ENCODE measurements at regions not wholly inside any gene's neighbourhood (a gene's known extent, or its start where the extent isn't known, plus 50 kb on each side); places are given as distances from the start of the nearest gene placed in this dataset.

GRCh38 chr5:4479426-4479825, 660.7 kb upstream of the ADAMTS16 start:
- FAIRE-seq (no peak), DNase-seq (ENCODE audit: low read depth, low spot score) (no peak)
- H4K20me1 ChIP-seq (replicated peaks; ENCODE audit: control insufficient read depth, extremely low read depth, insufficient read depth, low read length), result no peaks in the 10 kb centered on the region
- dilution Hi-C loops (cut with MboI; ENCODE audit: extremely low pct_ligation_motif_present, low sequenced_read_pairs) (no loop called here), intact Hi-C loops (cut with micrococcal nuclease) (no loop called here)
- H3K9me3 ChIP-seq (replicated peaks; ENCODE audit: control insufficient read depth, insufficient read depth, low read length), result peaks cover 12% of the 10 kb centered on the region
- H3K9me1 ChIP-seq (replicated peaks; ENCODE audit: control insufficient read depth, extremely low read depth, insufficient read depth, low read length), result no peaks in the 10 kb centered on the region
- CTCF ChIA-PET, result no interaction called here
- no peak overlapping the region for H2AFZ ChIP-seq (ENCODE audit: low read depth, low read length)
- TF ChIP-seq MAX (IDR thresholded peaks at IDR 0.05; ENCODE audit: insufficient read depth, insufficient read length) (no peak), EZH2 (IDR thresholded peaks at IDR 0.05; ENCODE audit: borderline replicate concordance, low read depth, low read length, severe bottlenecking) (no peak), FOS (IDR thresholded peaks at IDR 0.05; ENCODE audit: borderline replicate concordance, insufficient read depth, low read length) (no peak), MYC (IDR thresholded peaks at IDR 0.05; ENCODE audit: low read depth, low read length) (no peak), POLR2AphosphoS5 (IDR thresholded peaks at IDR 0.05; ENCODE audit: insufficient read depth, low read depth, low read length) (no peak), POLR2A (IDR thresholded peaks at IDR 0.05; ENCODE audit: low read depth, low read length) (no peak), GATA2 (IDR thresholded peaks at IDR 0.05; ENCODE audit: insufficient read depth, insufficient read length, low read depth, low read length) (no peak), JUN (IDR thresholded peaks at IDR 0.05; ENCODE audit: borderline replicate concordance, insufficient read depth, insufficient read length, low read depth) (no peak), CTCF (IDR thresholded peaks at IDR 0.05; ENCODE audit: extremely low read depth in 1 of 2, insufficient read depth in 1 of 2, low read depth in 1 of 2, low read length in 2 of 2) (no peak)
- H3K27ac ChIP-seq (ENCODE audit: insufficient read depth, low read depth, low read length), result no peak overlapping the region
- no peaks in the 10 kb centered on the region for H3K79me2 ChIP-seq (ENCODE audit: control insufficient read depth, insufficient read depth, low read length)
- H3K36me3 ChIP-seq (ENCODE audit: control insufficient read depth in 2 of 2, extremely low read depth in 1 of 2, insufficient read depth in 2 of 2, low read length in 2 of 2), result no peaks in the 10 kb centered on the region
- no TSS peak for BruUV-seq (replicated peaks)
- H3K4me3 ChIP-seq (replicated peaks in 1 of 3; ENCODE audit: insufficient read depth in 1 of 3, low read depth in 1 of 3, low read length in 3 of 3), result no peak overlapping the region
- H3K27me3 ChIP-seq (ENCODE audit: control insufficient read depth in 2 of 2, insufficient read depth in 2 of 2, low read length in 2 of 2), result no peaks in the 10 kb centered on the region
- H3K9ac ChIP-seq (replicated peaks; ENCODE audit: extremely low read depth, insufficient read depth, low read length), result no peak overlapping the region
- H3K4me1 ChIP-seq (ENCODE audit: control insufficient read depth, extremely low read depth, insufficient read depth, low read length), result no peaks in the 10 kb centered on the region
- no peak overlapping the region for H3K4me2 ChIP-seq (ENCODE audit: insufficient read depth, low read length)
- POLR2A ChIA-PET, result no interaction called here
